Suprapubic skin (tissue), 4 donors: ENCODE measurements at regions not wholly inside any gene's neighbourhood (a gene's known extent, or its start where the extent isn't known, plus 50 kb on each side); places are given as distances from the start of the nearest gene placed in this dataset.

Experiments
- DNase-seq, 2 donors: peaks; one replicate each; pipeline ENCODE4 v3.0.0-alpha.2; 2019; ENCODE audit warnings: low spot score in 2 of 2
- H3K27ac ChIP-seq: fragments of 200-600 bp; sonication (generic); one replicate; pipeline ENCODE4 v1.5.1; 2019
- H3K27me3 ChIP-seq: fragments of 200-600 bp; sonication (generic); one replicate; pipeline ENCODE4 v1.5.1; 2019
- H3K36me3 ChIP-seq: fragments of 200-600 bp; sonication (generic); one replicate; pipeline ENCODE4 v1.5.1; 2019
- H3K4me1 ChIP-seq: fragments of 200-600 bp; sonication (generic); one replicate; pipeline ENCODE4 v1.5.1; 2019
- H3K4me3 ChIP-seq: fragments of 200-600 bp; sonication (generic); one replicate; pipeline ENCODE4 v1.5.1; 2019; ENCODE audit warnings: mild to moderate bottlenecking
- H3K9me3 ChIP-seq: fragments of 200-600 bp; sonication (generic); one replicate; pipeline ENCODE4 v1.5.1; 2019
- EP300 ChIP-seq: sonication (generic); formaldehyde crosslinking; IDR thresholded peaks from one replicate; pipeline ENCODE4 v1.6.1; 2017; ENCODE audit warnings: antibody characterized with exemption
- POLR2A ChIP-seq, 2 donors: fragments of 450-650 bp; IDR thresholded peaks; one replicate each; pipeline ENCODE4 v1.6.1; 2017; ENCODE audit warnings: antibody characterized with exemption in 2 of 2, mild to moderate bottlenecking in 2 of 2, moderate library complexity in 2 of 2
- POLR2AphosphoS5 ChIP-seq, 3 donors: sonication (generic); formaldehyde crosslinking; IDR thresholded peaks; one replicate each; pipeline ENCODE4 v1.6.1; 2017; ENCODE audit warnings: antibody characterized with exemption in 3 of 3
- WGBS: methylation state at CpG from one replicate; pipeline ENCODE4 v1.1.5; 2018; 5-methylcytosine and 5-hydroxymethylcytosine counted together
- TF ChIP-seq, protein P1 (sequence below), 2 donors: fragments of 200-600 bp in 1 of 2; fragments of 450-650 bp in 1 of 2; sonication (generic) in 1 of 2; IDR thresholded peaks; one replicate each; pipeline ENCODE4 v1.5.1; 2016 to 2019; ENCODE audit warnings: antibody characterized with exemption in 2 of 2, mild to moderate bottlenecking in 1 of 2, moderate library complexity in 1 of 2

DNA sequence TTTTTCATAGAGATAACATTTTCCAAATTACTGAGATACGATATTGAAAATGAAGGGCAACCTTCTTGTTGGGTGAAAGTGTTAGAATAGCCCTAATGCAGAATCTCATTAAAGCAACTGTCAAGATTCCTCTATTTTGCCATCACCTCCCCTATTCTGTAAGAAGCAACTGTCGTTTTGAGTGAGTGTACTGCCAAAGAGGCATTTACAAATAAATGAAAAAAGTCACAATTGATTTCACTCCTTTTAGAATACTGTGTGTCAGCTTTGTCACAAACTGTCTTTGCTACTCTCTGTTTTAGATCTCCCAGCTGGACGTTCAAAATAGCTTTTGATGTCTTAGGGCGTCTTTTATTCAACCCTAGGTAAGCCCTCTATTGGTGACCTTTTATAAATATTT lies 322.8 kb upstream of the NAALADL2 start:
- Histone ChIP-seq H3K4me1 (no peaks in the 10 kb centered on the region), H3K27me3 (no peaks in the 10 kb centered on the region), H3K36me3 (no peaks in the 10 kb centered on the region), H3K4me3 (no peak overlapping the region), H3K27ac (no peak overlapping the region), H3K9me3 (no peaks in the 10 kb centered on the region)
- WGBS: 67% methylated on average over 4 of the region's 4 CpGs
- DNase-seq: no peak
- no peak for TF ChIP-seq POLR2A (IDR thresholded peaks at IDR 0.05)
- TF ChIP-seq POLR2AphosphoS5 (IDR thresholded peaks at IDR 0.05): no peak
- TF ChIP-seq, protein P1, sequence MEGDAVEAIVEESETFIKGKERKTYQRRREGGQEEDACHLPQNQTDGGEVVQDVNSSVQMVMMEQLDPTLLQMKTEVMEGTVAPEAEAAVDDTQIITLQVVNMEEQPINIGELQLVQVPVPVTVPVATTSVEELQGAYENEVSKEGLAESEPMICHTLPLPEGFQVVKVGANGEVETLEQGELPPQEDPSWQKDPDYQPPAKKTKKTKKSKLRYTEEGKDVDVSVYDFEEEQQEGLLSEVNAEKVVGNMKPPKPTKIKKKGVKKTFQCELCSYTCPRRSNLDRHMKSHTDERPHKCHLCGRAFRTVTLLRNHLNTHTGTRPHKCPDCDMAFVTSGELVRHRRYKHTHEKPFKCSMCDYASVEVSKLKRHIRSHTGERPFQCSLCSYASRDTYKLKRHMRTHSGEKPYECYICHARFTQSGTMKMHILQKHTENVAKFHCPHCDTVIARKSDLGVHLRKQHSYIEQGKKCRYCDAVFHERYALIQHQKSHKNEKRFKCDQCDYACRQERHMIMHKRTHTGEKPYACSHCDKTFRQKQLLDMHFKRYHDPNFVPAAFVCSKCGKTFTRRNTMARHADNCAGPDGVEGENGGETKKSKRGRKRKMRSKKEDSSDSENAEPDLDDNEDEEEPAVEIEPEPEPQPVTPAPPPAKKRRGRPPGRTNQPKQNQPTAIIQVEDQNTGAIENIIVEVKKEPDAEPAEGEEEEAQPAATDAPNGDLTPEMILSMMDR (IDR thresholded peaks at IDR 0.05): no peak
- no peak for TF ChIP-seq EP300

- TF ChIP-seq POLR2A (IDR thresholded peaks at IDR 0.05) (no peak), EP300 (no peak), POLR2AphosphoS5 (IDR thresholded peaks at IDR 0.05) (no peak)
- TF ChIP-seq, protein P1 (IDR thresholded peaks at IDR 0.05): no peak
- Histone ChIP-seq H3K27me3 (no peaks in the 10 kb centered on the region), H3K4me3 (no peak overlapping the region), H3K4me1 (no peaks in the 10 kb centered on the region), H3K36me3 (no peaks in the 10 kb centered on the region), H3K9me3 (no peaks in the 10 kb centered on the region), H3K27ac (no peak overlapping the region)
- WGBS: 58% methylated on average over 3 of the region's 3 CpGs
- DNase-seq: no peak
Measured at GRCh38 chr3:174538151-174538550, 321.0 kb upstream of the NAALADL2 start.

DNA sequence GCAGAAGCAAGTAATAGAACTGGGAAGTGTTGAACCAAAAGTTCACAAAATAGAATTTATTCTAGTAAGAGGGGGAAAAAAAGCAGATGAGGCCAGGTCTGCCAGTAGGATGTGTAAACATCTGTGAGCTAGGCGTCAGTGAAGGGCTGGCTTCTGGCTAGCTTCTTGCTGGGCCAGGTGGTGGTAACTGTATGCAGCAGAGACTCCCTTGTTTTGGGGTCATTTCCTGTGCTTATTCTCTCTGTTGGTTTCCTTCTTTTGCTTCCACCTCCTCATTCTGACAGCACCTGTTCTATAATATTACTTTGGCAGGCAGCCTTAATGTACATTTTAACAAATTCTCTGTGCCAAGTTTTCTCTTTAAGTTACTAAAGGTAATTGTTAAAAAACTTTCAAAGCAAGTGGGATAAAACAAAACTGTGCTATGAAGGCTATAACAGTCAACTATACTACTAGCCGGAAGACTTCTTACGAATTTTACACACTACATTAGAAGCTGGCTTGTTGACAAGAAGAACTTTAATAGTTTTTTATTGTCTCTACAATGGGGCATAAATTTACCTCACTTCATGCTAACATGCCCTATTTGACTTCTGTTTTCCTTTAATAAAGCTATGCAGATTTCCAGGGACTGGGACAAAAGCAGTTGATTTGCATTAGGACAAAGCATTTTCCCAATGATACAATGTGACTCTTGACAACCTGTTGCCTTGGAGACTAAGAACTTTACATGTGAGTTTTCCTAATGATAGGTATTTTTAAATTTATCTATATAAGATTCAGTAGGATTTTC lies 318.8 kb upstream of the NAALADL2 start:
- Histone ChIP-seq H3K4me1 (no peaks in the 10 kb centered on the region), H3K36me3 (no peaks in the 10 kb centered on the region), H3K4me3 (no peak overlapping the region), H3K27me3 (no peaks in the 10 kb centered on the region), H3K9me3 (no peaks in the 10 kb centered on the region), H3K27ac (no peak overlapping the region)
- no peak for TF ChIP-seq POLR2AphosphoS5 (IDR thresholded peaks at IDR 0.05)
- TF ChIP-seq EP300: no peak
- TF ChIP-seq POLR2A (IDR thresholded peaks at IDR 0.05): no peak
- TF ChIP-seq, protein P1 (IDR thresholded peaks at IDR 0.05): no peak
- DNase-seq: no peak
- 76% methylated on average over 3 of the region's 3 CpGs for WGBS

DNA sequence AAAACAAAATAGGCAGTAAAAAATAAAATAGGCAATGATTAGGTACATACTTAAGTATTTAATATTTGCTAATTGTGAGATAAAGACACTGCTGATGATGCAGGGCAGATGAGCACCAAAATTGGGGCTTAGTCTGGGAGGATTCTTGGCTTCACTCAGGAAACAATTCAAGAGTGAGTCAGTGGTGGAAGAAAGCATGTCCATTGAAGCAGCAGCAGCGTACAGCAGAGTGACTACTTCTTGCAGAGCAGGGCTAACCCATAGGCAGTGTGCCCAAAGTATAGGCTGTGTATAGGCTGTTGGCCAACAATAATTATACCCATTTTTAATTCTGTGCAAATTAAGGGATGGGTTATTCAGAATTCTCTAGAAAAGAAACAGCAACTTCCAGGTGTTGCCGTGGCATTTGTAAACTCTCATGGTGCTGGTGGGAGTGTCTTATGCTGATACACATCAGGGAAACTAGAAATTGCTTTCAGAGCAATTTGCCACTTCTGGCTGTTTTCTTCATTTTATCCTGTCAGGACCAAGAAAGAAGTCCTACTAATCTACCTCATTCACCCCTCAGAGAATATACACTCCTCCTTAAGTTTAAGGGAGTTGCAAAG lies 317.3 kb upstream of the NAALADL2 start:
- no peak for TF ChIP-seq POLR2AphosphoS5 (IDR thresholded peaks at IDR 0.05)
- TF ChIP-seq POLR2A (IDR thresholded peaks at IDR 0.05): no peak
- no peak for TF ChIP-seq EP300
- TF ChIP-seq, protein P1 (IDR thresholded peaks at IDR 0.05): no peak
- no peak for DNase-seq
- H3K4me3 ChIP-seq: no peak overlapping the region
- no peaks in the 10 kb centered on the region for H3K4me1 ChIP-seq
- 60% methylated on average over 2 of the region's 2 CpGs for WGBS
- H3K27me3 ChIP-seq: no peaks in the 10 kb centered on the region
- H3K36me3 ChIP-seq: no peaks in the 10 kb centered on the region
- no peaks in the 10 kb centered on the region for H3K9me3 ChIP-seq
- H3K27ac ChIP-seq: no peak overlapping the region

DNA sequence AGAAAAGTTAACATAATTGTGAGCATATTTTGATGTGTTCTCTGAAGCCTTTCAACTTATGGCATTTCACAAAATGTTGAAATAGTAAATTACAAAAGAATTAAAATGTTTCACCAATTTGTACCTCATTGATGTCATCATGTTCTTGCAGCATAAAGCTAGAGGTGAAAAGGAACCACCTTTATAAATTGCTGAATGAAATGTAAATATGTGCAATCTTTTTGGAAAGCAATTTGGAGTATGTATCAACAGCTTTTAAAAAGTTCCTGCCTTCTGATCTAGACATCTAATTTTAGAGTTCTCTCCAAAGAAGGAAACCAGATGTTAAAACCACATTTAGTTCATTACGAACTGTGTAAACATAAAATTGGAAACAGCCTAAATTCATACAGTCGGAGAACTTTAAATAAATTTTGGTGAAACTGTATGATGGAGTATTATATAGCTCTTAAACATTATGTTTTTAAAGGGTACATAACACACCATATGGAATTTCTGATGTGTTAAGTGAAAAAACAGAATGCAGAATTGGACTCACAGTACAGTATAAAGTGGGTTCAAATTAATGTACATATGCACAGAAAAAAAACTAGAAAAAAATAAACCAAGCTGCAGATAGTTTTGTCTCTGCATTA lies 311.2 kb upstream of the NAALADL2 start:
- Histone ChIP-seq H3K36me3 (no peaks in the 10 kb centered on the region), H3K9me3 (no peaks in the 10 kb centered on the region), H3K27me3 (no peaks in the 10 kb centered on the region), H3K4me3 (no peak overlapping the region), H3K27ac (no peak overlapping the region), H3K4me1 (no peaks in the 10 kb centered on the region)
- DNase-seq: no peak
- TF ChIP-seq EP300: no peak
- TF ChIP-seq POLR2A (IDR thresholded peaks at IDR 0.05): no peak
- TF ChIP-seq, protein P1 (IDR thresholded peaks at IDR 0.05): no peak
- TF ChIP-seq POLR2AphosphoS5 (IDR thresholded peaks at IDR 0.05): no peak
- WGBS: 59% methylated on average over 2 of the region's 2 CpGs
